WERI-Rb-1 (cell line): ENCODE measurements at regions not wholly inside any gene's neighbourhood (a gene's known extent, or its start where the extent isn't known, plus 50 kb on each side); places are given as distances from the start of the nearest gene placed in this dataset.

Experiments used
- DNase-seq: peaks from one replicate; pipeline ENCODE4 v3.0.0-alpha.2; 2020
- H3K27ac ChIP-seq: fragments of 250-450 bp; sonication (Bioruptor Pico); 2 replicates; pipeline ENCODE4 v1.5.1; 2020; ENCODE audit warnings: mild to moderate bottlenecking, moderate library complexity
- H3K27me3 ChIP-seq: fragments of 250-450 bp; sonication (Bioruptor Pico); 2 replicates; pipeline ENCODE4 v1.5.1; 2021; ENCODE audit warnings: mild to moderate bottlenecking, low read depth, moderate library complexity; ENCODE audit not compliant: insufficient read depth, severe bottlenecking
- H3K36me3 ChIP-seq: fragments of 250-450 bp; sonication (Bioruptor Pico); 2 replicates; pipeline ENCODE4 v1.5.1; 2020; ENCODE audit warnings: mild to moderate bottlenecking, moderate library complexity
- H3K4me3 ChIP-seq: 2 replicates; pipeline ENCODE4 v1.5.1; 2011; ENCODE audit warnings: low read depth, mild to moderate bottlenecking, control low read depth, low read length
- H3K9me3 ChIP-seq: fragments of 250-450 bp; sonication (Bioruptor Pico); 2 replicates; pipeline ENCODE4 v1.5.1; 2021; ENCODE audit warnings: mild to moderate bottlenecking, moderate library complexity; ENCODE audit not compliant: severe bottlenecking
- TF ChIP-seq, protein P1 (sequence below): IDR thresholded peaks from 2 replicates; pipeline ENCODE4 v1.5.1; 2011; ENCODE audit warnings: low read depth, mild to moderate bottlenecking, control low read depth, inconsistent platforms, low read length

DNA sequence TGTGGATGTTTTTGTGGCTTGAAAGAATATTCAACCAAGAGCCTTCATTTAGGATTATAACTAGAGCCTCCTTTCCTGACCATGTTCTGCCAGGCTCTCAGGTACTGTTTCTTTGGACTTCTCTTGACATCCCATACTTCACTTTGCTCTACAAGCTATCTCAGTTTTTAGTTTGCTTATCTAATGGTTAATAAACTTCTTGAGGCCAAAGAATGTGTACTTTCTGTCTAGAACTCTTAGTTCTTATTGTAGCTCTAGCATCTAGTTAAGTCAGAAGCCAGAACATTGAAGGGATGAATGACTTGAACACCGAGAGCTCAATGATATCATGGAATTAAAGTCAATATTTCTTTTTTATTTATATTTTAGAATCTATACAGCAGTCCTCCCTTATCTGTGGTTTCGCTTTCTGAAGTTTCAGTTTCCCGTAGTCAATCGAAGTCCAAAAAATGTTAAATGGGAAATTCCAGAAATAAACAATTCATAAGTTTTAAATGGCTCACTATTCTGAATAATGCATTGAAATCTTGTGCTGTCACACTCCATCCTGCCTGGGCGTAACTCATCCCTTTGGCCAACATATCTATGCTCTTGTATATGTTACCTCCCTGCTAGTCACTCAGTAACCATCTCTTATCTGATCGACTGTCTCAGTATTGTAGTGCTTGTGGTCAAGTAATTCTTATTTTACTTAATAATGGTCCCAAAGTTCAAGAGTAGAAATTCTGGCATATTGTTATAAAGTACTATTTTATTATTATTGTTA, 368.6 kb upstream of the RBMS3 start:
- no peaks in the 10 kb centered on the region for H3K36me3 ChIP-seq
- no peaks in the 10 kb centered on the region for H3K27me3 ChIP-seq
- no peak for DNase-seq
- no peak overlapping the region for H3K4me3 ChIP-seq
- H3K9me3 ChIP-seq, result no peaks in the 10 kb centered on the region
- H3K27ac ChIP-seq, result no peak overlapping the region
- TF ChIP-seq, protein P1, sequence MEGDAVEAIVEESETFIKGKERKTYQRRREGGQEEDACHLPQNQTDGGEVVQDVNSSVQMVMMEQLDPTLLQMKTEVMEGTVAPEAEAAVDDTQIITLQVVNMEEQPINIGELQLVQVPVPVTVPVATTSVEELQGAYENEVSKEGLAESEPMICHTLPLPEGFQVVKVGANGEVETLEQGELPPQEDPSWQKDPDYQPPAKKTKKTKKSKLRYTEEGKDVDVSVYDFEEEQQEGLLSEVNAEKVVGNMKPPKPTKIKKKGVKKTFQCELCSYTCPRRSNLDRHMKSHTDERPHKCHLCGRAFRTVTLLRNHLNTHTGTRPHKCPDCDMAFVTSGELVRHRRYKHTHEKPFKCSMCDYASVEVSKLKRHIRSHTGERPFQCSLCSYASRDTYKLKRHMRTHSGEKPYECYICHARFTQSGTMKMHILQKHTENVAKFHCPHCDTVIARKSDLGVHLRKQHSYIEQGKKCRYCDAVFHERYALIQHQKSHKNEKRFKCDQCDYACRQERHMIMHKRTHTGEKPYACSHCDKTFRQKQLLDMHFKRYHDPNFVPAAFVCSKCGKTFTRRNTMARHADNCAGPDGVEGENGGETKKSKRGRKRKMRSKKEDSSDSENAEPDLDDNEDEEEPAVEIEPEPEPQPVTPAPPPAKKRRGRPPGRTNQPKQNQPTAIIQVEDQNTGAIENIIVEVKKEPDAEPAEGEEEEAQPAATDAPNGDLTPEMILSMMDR, result no peak

DNA sequence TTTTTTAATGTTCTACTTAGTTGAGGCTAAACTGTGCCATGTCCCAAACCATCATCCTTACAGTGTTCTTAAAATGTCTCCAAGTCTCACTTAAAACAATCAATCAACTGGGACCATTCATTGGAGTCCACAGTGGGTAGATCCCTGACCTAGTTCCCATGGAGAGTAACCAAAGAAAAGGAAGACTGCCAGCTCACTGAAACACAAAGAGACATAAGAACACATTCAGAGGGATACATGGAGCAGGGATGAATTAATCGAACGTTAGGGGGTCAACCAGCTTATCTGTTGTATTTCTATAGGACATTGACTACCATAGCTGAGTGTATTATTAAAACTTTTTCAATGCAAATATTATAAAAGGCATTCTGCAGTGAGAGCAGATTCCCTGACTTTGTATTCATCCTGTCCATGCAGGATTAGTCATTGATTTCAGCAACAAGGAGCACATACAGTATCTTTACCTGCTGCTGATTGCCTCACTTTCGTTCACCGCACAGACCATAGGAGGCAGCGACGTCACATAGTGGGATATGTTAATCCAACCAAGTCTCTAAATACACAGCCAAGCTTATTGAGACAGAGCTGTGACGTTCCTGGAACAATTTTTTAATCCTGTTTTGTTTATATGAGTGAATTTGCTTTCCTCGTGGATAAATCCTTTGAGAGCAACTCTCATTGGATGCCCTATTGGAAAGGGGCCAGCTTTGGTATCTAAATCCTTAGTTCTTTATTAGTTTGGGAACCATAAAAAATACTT, 364.9 kb upstream of the RBMS3 start:
- no peaks in the 10 kb centered on the region for H3K9me3 ChIP-seq
- no peaks in the 10 kb centered on the region for H3K36me3 ChIP-seq
- peak; percentile 68 for DNase-seq
- TF ChIP-seq, protein P1, result peak; percentile 64
- no peak overlapping the region for H3K4me3 ChIP-seq
- no peaks in the 10 kb centered on the region for H3K27me3 ChIP-seq
- no peak overlapping the region for H3K27ac ChIP-seq

DNA sequence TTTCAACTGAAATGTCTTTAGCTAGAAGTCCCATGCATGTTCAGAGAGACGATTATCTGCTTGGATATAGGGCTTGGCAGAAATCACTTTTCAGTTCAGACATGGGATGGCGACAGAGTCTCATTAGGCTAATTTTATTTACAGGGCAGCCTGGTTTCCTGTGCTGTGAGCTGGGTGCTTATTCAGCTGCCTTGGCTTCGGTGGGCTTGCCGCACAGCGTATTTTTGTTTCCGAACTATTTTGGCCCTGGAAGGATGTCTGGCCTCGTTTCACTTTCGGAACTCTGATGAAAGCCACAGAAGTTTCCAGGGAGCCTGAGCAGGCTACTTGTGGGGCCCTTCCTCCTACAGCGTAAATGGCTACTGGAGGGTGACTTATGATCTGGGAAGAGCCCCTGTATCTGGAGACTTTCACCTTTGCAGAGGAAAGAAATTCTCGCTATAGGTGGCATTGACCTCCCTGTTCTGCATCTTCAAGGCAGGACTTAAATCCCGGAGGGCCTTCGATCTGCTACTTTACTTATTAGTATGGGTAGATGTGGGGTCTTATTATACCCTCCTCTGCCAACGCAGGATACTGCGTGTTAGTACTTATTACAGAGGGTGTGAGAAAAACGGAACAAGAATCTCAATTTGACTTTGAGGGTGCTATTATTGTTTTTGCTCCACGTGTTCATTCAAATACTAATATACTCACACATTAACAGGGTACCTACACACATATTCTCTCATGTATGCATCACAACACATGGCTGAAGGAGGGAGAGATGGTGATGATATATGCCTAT, 364.0 kb upstream of the RBMS3 start:
- Histone ChIP-seq H3K4me3 (no peak overlapping the region), H3K27ac (no peak overlapping the region), H3K27me3 (no peaks in the 10 kb centered on the region), H3K9me3 (no peaks in the 10 kb centered on the region), H3K36me3 (no peaks in the 10 kb centered on the region)
- peak; percentile 35 for DNase-seq
- TF ChIP-seq, protein P1, result peak; percentile 45; the same call in 1 of the 2 replicates

DNA sequence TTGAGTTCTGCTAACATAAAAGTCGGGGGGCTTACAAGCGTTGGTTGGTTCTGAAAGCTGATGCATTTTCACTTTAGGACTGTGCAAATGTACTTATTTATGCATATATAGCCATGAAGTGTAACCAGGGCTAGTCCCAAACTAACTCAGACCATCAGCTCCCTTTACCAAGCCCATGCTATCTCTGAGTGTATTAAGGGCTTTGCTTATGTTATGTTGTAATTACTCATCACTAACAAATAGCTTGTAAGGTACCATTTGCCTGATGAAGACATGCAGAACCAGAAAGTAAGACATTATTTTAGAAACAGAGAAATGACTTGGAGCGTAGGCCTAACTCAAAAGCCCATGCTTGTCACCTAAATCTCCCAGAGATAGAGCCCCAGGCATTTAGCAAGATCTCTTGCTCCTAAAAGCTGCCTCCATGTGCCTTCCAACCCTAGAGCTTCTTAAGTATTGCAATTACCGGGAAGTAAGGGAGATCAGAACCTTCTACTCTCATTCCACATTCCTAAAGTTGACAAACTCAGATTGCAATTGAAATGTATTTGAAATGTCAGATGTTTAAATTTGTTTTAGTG, 362.9 kb upstream of the RBMS3 start:
- Histone ChIP-seq H3K27me3 (no peaks in the 10 kb centered on the region), H3K9me3 (no peaks in the 10 kb centered on the region), H3K27ac (no peak overlapping the region), H3K36me3 (no peaks in the 10 kb centered on the region), H3K4me3 (no peak overlapping the region)
- DNase-seq, result no peak
- TF ChIP-seq, protein P1, result no peak

DNA sequence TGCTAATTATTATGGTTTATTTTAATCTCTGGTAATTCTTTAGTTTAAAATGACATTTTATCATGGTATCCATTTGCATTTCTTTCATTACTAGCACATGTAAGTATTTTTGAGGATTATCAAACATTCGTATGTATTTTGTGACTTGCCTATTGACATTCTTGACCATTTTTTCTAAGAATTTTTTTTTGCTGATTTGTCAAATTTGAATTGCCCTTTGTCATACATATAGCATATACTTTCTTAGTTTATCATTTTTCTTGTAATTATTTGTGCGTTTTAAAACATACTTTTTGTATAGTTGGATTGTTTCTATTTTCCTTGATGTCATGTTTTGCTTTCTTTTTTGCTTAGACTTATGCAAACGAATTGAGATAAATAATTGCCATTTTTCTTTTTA, 358.5 kb upstream of the RBMS3 start:
- Histone ChIP-seq H3K9me3 (no peaks in the 10 kb centered on the region), H3K27ac (no peak overlapping the region), H3K36me3 (no peaks in the 10 kb centered on the region), H3K27me3 (no peaks in the 10 kb centered on the region), H3K4me3 (no peak overlapping the region)
- DNase-seq, result no peak
- TF ChIP-seq, protein P1, result no peak
